Upper lobe of left lung (tissue), 6 donors: ENCODE measurements at regions not wholly inside any gene's neighbourhood (a gene's known extent, or its start where the extent isn't known, plus 50 kb on each side); places are given as distances from the start of the nearest gene placed in this dataset.

Experiments used
- ATAC-seq, 2 donors: fragments of 200-7000 bp; cut with Tn5 transposase; one replicate each; pipeline ENCODE4 v1.9.1; 2022; ENCODE audit warnings: mild to moderate bottlenecking in 2 of 2, moderate library complexity in 2 of 2; ENCODE audit not compliant: low FRiP score in 2 of 2
- DNase-seq, 2 donors: peaks; one replicate each; pipeline ENCODE4 v3.0.0-alpha.2; 2019 to 2020
- H3K27ac ChIP-seq, 4 donors: fragments of 200-600 bp; sonication (generic); one replicate each; pipeline ENCODE4 v1.5.1; 2016 to 2019
- H3K27me3 ChIP-seq, 4 donors: fragments of 200-600 bp; sonication (generic); one replicate each; pipeline ENCODE4 v1.5.1; 2017 to 2019
- H3K36me3 ChIP-seq, 4 donors: fragments of 200-600 bp; sonication (generic); one replicate each; pipeline ENCODE4 v1.5.1; 2016 to 2019
- H3K4me1 ChIP-seq, 4 donors: fragments of 200-600 bp; sonication (generic); one replicate each; pipeline ENCODE4 v1.5.1; 2018 to 2019
- H3K4me3 ChIP-seq, 4 donors: fragments of 200-600 bp; sonication (generic); one replicate each; pipeline ENCODE4 v1.5.1; 2017 to 2019; ENCODE audit warnings: mild to moderate bottlenecking in 2 of 4, moderate library complexity in 1 of 4
- H3K9me3 ChIP-seq, 4 donors: fragments of 200-600 bp; sonication (generic); one replicate each; pipeline ENCODE4 v1.5.1; 2018 to 2019
- CTCF ChIP-seq, 6 experiments: fragments of 450-650 bp in 4 of 6; fragments of 200-600 bp in 2 of 6; sonication (generic) in 2 of 6; IDR thresholded peaks; one replicate each; pipeline ENCODE4 v1.5.1; 2016 to 2019; ENCODE audit warnings: antibody characterized with exemption in 6 of 6
- EP300 ChIP-seq, 4 donors: sonication (generic); formaldehyde crosslinking; IDR thresholded peaks; one replicate each; pipeline ENCODE4 v1.5.1; 2017; ENCODE audit warnings: antibody characterized with exemption in 4 of 4, control low read depth in 2 of 4
- POLR2A ChIP-seq, 4 donors: fragments of 450-650 bp; IDR thresholded peaks; one replicate each; pipeline ENCODE4 v1.5.1; 2016 to 2017; ENCODE audit warnings: antibody characterized with exemption in 4 of 4, mild to moderate bottlenecking in 2 of 4
- POLR2AphosphoS5 ChIP-seq, 2 donors: sonication (generic); formaldehyde crosslinking; IDR thresholded peaks; one replicate each; pipeline ENCODE4 v1.5.1; 2017; ENCODE audit warnings: antibody characterized with exemption in 2 of 2
- WGBS, 2 donors: methylation state at CpG; one replicate each; pipeline ENCODE4 v1.1.5; 2017 to 2018; 5-methylcytosine and 5-hydroxymethylcytosine counted together
- donor health status: DM: no; HTN: no; CAD: no; lungs with moderate emphysema.
- donor health status: DM: no; HTN: yes; CAD: no; lungs with severe emphysema.

GRCh38 chr10:9878383-9878782, 1139.3 kb upstream of the CELF2 start:
- no peaks in the 10 kb centered on the region for H3K27me3 ChIP-seq
- no peak overlapping the region for H3K4me3 ChIP-seq
- H3K36me3 ChIP-seq: no peaks in the 10 kb centered on the region
- H3K9me3 ChIP-seq: peaks cover 0 to 12% (median 0%) of the 10 kb centered on the region in 4 donors
- DNase-seq: no peak
- H3K27ac ChIP-seq: no peak overlapping the region
- WGBS, 2 donors: 92 to 94% methylated on average over 10 of the region's 10 CpGs
- TF ChIP-seq POLR2A (IDR thresholded peaks at IDR 0.05): no peak
- no peak for TF ChIP-seq EP300 (IDR thresholded peaks at IDR 0.05)
- no peak for TF ChIP-seq POLR2AphosphoS5 (IDR thresholded peaks at IDR 0.05)
- no peak for TF ChIP-seq CTCF (IDR thresholded peaks at IDR 0.05)
- no peak for ATAC-seq
- no peaks in the 10 kb centered on the region for H3K4me1 ChIP-seq

DNA sequence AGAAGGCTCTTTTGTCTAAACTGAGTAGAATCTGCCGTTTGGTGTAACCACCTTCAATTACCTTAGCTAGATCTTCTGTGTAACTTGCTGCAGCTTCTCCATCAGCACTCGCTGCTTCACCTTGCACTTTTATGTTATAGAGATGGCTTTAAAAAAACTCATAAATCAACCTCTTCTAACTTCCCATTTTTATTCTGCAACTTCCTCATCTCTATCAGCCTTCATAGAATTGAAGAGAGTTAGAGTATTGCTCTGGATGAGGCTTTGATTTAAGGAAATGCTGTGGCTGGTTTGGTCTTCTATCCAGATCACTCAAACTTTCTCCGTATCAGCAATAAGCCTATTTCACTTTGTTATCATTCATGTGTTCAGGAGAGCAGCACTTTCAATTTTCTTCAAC, 1131.9 kb upstream of the CELF2 start:
- no peak overlapping the region for H3K4me3 ChIP-seq
- DNase-seq (no peak), ATAC-seq (no peak)
- H3K36me3 ChIP-seq: no peaks in the 10 kb centered on the region
- H3K27ac ChIP-seq: no peak overlapping the region
- peaks cover 0 to 9% (median 0%) of the 10 kb centered on the region in 4 donors for H3K9me3 ChIP-seq
- WGBS, 2 donors: 57 to 63% methylated on average over 3 of the region's 3 CpGs
- H3K27me3 ChIP-seq: no peaks in the 10 kb centered on the region
- H3K4me1 ChIP-seq: no peaks in the 10 kb centered on the region
- TF ChIP-seq CTCF (IDR thresholded peaks at IDR 0.05): no peak
- no peak for TF ChIP-seq EP300 (IDR thresholded peaks at IDR 0.05)
- no peak for TF ChIP-seq POLR2AphosphoS5 (IDR thresholded peaks at IDR 0.05)
- no peak for TF ChIP-seq POLR2A (IDR thresholded peaks at IDR 0.05)

DNA sequence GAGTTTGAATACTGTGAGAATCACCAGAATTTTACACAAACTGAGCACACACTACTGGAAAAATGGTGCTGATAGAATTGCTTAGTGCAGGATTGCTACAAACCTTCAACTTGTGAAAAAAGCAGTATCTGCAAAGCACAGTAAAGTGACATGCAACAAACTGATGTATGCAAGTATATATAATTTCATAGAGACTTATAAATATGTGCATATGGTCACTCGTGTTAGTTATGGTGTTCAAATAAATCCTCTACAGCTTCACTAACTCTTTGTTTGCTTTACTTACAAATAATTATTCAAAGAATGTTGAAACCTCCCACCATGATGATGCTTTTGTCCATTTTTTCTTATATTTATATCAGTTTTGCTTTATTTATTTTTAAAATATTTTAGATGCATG, 1130.9 kb upstream of the CELF2 start:
- ATAC-seq: no peak
- no peak overlapping the region for H3K4me3 ChIP-seq
- no peaks in the 10 kb centered on the region for H3K4me1 ChIP-seq
- H3K9me3 ChIP-seq: peaks cover 0 to 9% (median 0%) of the 10 kb centered on the region in 4 donors
- no peak for DNase-seq
- TF ChIP-seq POLR2A (IDR thresholded peaks at IDR 0.05) (no peak), POLR2AphosphoS5 (IDR thresholded peaks at IDR 0.05) (no peak), CTCF (IDR thresholded peaks at IDR 0.05) (no peak), EP300 (IDR thresholded peaks at IDR 0.05) (no peak)
- WGBS, 2 donors: 65 to 83% methylated on average over 1 of the region's 1 CpG
- H3K27ac ChIP-seq: no peak overlapping the region
- no peaks in the 10 kb centered on the region for H3K36me3 ChIP-seq
- no peaks in the 10 kb centered on the region for H3K27me3 ChIP-seq

- DNase-seq: no peak
- no peak overlapping the region for H3K4me3 ChIP-seq
- H3K27ac ChIP-seq: no peak overlapping the region
- no peaks in the 10 kb centered on the region for H3K36me3 ChIP-seq
- H3K9me3 ChIP-seq: no peaks in the 10 kb centered on the region
- WGBS, 2 donors: 85 to 90% methylated on average over 2 of the region's 2 CpGs
- no peaks in the 10 kb centered on the region for H3K4me1 ChIP-seq
- TF ChIP-seq POLR2AphosphoS5 (IDR thresholded peaks at IDR 0.05) (no peak), CTCF (IDR thresholded peaks at IDR 0.05) (no peak), POLR2A (IDR thresholded peaks at IDR 0.05) (no peak), EP300 (IDR thresholded peaks at IDR 0.05) (no peak)
- ATAC-seq: no peak
- no peaks in the 10 kb centered on the region for H3K27me3 ChIP-seq
Measured at GRCh38 chr10:9895453-9895852, 1122.2 kb upstream of the CELF2 start.

- DNase-seq (no peak), ATAC-seq (no peak)
- Histone ChIP-seq H3K9me3 (no peaks in the 10 kb centered on the region), H3K27me3 (no peaks in the 10 kb centered on the region), H3K36me3 (no peaks in the 10 kb centered on the region), H3K4me3 (no peak overlapping the region), H3K27ac (no peak overlapping the region), H3K4me1 (no peaks in the 10 kb centered on the region)
- TF ChIP-seq CTCF (IDR thresholded peaks at IDR 0.05): no peak
- TF ChIP-seq EP300 (IDR thresholded peaks at IDR 0.05): no peak
- no peak for TF ChIP-seq POLR2A (IDR thresholded peaks at IDR 0.05)
- no peak for TF ChIP-seq POLR2AphosphoS5 (IDR thresholded peaks at IDR 0.05)
Measured at GRCh38 chr10:9895981-9896380, 1121.7 kb upstream of the CELF2 start.
